GM23248 (cell line): ENCODE measurements at regions not wholly inside any gene's neighbourhood (a gene's known extent, or its start where the extent isn't known, plus 50 kb on each side); places are given as distances from the start of the nearest gene placed in this dataset.

ENCODE experiments used
- EZH2 ChIP-seq: fragments of 200-600 bp; sonication (generic); IDR thresholded peaks from 2 replicates; pipeline ENCODE4 v1.6.1; 2018; ENCODE audit warnings: antibody characterized with exemption, mild to moderate bottlenecking; ENCODE audit not compliant: insufficient read depth, poor library complexity, severe bottlenecking
- EZH2phosphoT487 ChIP-seq: fragments of 200-600 bp; sonication (generic); IDR thresholded peaks from 2 replicates; pipeline ENCODE4 v1.6.1; 2018; ENCODE audit warnings: antibody characterized with exemption, moderate library complexity, mild to moderate bottlenecking, low read depth; ENCODE audit not compliant: insufficient read depth

DNA sequence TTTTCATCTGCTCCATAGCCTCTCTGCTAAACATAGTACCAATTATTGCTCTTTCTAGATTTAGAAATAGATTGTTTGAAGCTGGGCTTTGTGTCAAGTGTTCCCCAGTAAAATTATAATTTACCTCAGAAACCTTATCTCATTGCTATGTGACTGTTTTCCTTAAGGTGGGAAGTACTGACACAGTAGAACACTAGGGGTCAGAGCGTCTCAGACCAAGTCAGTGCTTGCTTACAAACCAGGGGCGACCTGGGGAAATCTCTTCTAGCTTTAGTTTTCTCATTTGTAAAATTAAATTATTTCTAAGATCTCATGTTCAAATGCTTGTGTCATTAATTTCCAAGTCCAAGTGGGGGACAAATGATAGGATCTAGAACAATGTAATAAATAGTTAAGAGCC lies 360.4 kb downstream of the RAPGEF2 start:
- TF ChIP-seq EZH2 (no peak), EZH2phosphoT487 (no peak)
